Lower lobe of right lung (tissue), 2 donors: ENCODE measurements at regions not wholly inside any gene's neighbourhood (a gene's known extent, or its start where the extent isn't known, plus 50 kb on each side); places are given as distances from the start of the nearest gene placed in this dataset.
A peak's percentile ranks its signal among the peaks of the same experiment; 100 is the strongest.

Experiments
- ATAC-seq, 2 donors: fragments of 200-7000 bp; cut with Tn5 transposase; one replicate each; pipeline ENCODE4 v1.9.1; 2020 to 2022; ENCODE audit warnings: mild to moderate bottlenecking in 2 of 2, moderate library complexity in 2 of 2
- DNase-seq: peaks from one replicate; pipeline ENCODE4 v3.0.0-alpha.2; 2020
- H3K27ac ChIP-seq: fragments of 200-600 bp; one replicate; pipeline ENCODE4 v1.8.0; 2022
- H3K27me3 ChIP-seq: fragments of 200-600 bp; one replicate; pipeline ENCODE4 v1.8.0; 2022; ENCODE audit warnings: low read depth
- H3K36me3 ChIP-seq: fragments of 200-600 bp; one replicate; pipeline ENCODE4 v1.8.0; 2022; ENCODE audit warnings: mild to moderate bottlenecking
- H3K4me1 ChIP-seq: fragments of 200-600 bp; one replicate; pipeline ENCODE4 v1.8.0; 2022
- H3K4me3 ChIP-seq: fragments of 200-600 bp; one replicate; pipeline ENCODE4 v1.8.0; 2022; ENCODE audit warnings: mild to moderate bottlenecking
- H3K9me3 ChIP-seq: fragments of 200-600 bp; one replicate; pipeline ENCODE4 v1.8.0; 2022
- CTCF ChIP-seq: fragments of 200-600 bp; IDR thresholded peaks from one replicate; pipeline ENCODE4 v1.8.0; 2022; ENCODE audit warnings: antibody characterized with exemption, mild to moderate bottlenecking
- intact Hi-C: fragments of 100-400 bp; cut with DNase I; formaldehyde crosslinking; loops from one replicate; pipeline ENCODE4 v1.11.0; 2022
- donor health status: DM: no; HTN: yes; CAD: no; lungs with severe emphysema.

GRCh38 chr15:31834654-31835053 is 195.7 kb upstream of the CHRNA7 start:
- intact Hi-C loops = no loop called here
- H3K4me3 ChIP-seq = no peak overlapping the region
- H3K9me3 ChIP-seq = no peaks in the 10 kb centered on the region
- H3K36me3 ChIP-seq = no peaks in the 10 kb centered on the region
- no peak for TF ChIP-seq CTCF
- no peak overlapping the region for H3K27ac ChIP-seq
- no peaks in the 10 kb centered on the region for H3K27me3 ChIP-seq
- DNase-seq (no peak), ATAC-seq (no peak)
- no peaks in the 10 kb centered on the region for H3K4me1 ChIP-seq

- intact Hi-C loops = no loop called here
- no peak for TF ChIP-seq CTCF
- DNase-seq (no peak), ATAC-seq (no peak)
- no peak overlapping the region for H3K27ac ChIP-seq
- H3K4me3 ChIP-seq = no peak overlapping the region
- H3K9me3 ChIP-seq = no peaks in the 10 kb centered on the region
- no peaks in the 10 kb centered on the region for H3K36me3 ChIP-seq
- no peaks in the 10 kb centered on the region for H3K4me1 ChIP-seq
- no peaks in the 10 kb centered on the region for H3K27me3 ChIP-seq
Observed at GRCh38 chr15:31839388-31839787, 190.9 kb upstream of the CHRNA7 start.

GRCh38 chr15:31840849-31841476 is 189.4 kb upstream of the CHRNA7 start:
- peak in 1 of 2 donors; percentile 12 for ATAC-seq
- intact Hi-C loops = no loop called here
- no peaks in the 10 kb centered on the region for H3K4me1 ChIP-seq

GRCh38 chr15:31842532-31843195 is 187.7 kb upstream of the CHRNA7 start:
- intact Hi-C loops = no loop called here
- DNase-seq = no peak

More at GRCh38 chr15:31840849-31841476, 189.4 kb upstream of the CHRNA7 start:
- Histone ChIP-seq H3K27ac (no peak overlapping the region), H3K27me3 (no peaks in the 10 kb centered on the region), H3K4me3 (no peak overlapping the region), H3K36me3 (no peaks in the 10 kb centered on the region), H3K9me3 (no peaks in the 10 kb centered on the region)
- no peak for TF ChIP-seq CTCF
- DNase-seq = no peak

GRCh38 chr15:31843426-31844055 is 186.8 kb upstream of the CHRNA7 start:
- intact Hi-C loops = no loop called here
- Histone ChIP-seq H3K27ac (no peak overlapping the region), H3K4me3 (no peak overlapping the region), H3K36me3 (no peaks in the 10 kb centered on the region), H3K27me3 (no peaks in the 10 kb centered on the region), H3K9me3 (no peaks in the 10 kb centered on the region), H3K4me1 (no peaks in the 10 kb centered on the region)
- DNase-seq (no peak), ATAC-seq (no peak)
- no peak for TF ChIP-seq CTCF

More at GRCh38 chr15:31842532-31843195, 187.7 kb upstream of the CHRNA7 start:
- H3K4me1 ChIP-seq = no peaks in the 10 kb centered on the region
- no peaks in the 10 kb centered on the region for H3K36me3 ChIP-seq
- H3K9me3 ChIP-seq = no peaks in the 10 kb centered on the region
- TF ChIP-seq CTCF = no peak
- no peak for ATAC-seq
- no peak overlapping the region for H3K4me3 ChIP-seq
- no peak overlapping the region for H3K27ac ChIP-seq
- no peaks in the 10 kb centered on the region for H3K27me3 ChIP-seq
